Sigmoid colon (tissue), 4 donors: ENCODE measurements at regions not wholly inside any gene's neighbourhood (a gene's known extent, or its start where the extent isn't known, plus 50 kb on each side); places are given as distances from the start of the nearest gene placed in this dataset.

ENCODE experiments used
- CTCF ChIP-seq, 4 experiments: fragments of 450-650 bp in 3 of 4; fragments of 200-600 bp in 1 of 4; IDR thresholded peaks; one replicate each; pipeline ENCODE4 v1.5.1; 2016 to 2019; ENCODE audit warnings: antibody characterized with exemption in 4 of 4, mild to moderate bottlenecking in 3 of 4, moderate library complexity in 2 of 4
- EP300 ChIP-seq, 4 donors: sonication (generic); formaldehyde crosslinking; IDR thresholded peaks; one replicate each; pipeline ENCODE4 v1.6.1; 2017; ENCODE audit warnings: antibody characterized with exemption in 4 of 4
- POLR2A ChIP-seq, 2 donors: fragments of 450-650 bp; IDR thresholded peaks; one replicate each; pipeline ENCODE4 v1.6.1; 2016; ENCODE audit warnings: antibody characterized with exemption in 2 of 2, mild to moderate bottlenecking in 2 of 2, moderate library complexity in 2 of 2

- TF ChIP-seq POLR2A (IDR thresholded peaks at IDR 0.05) (no peak), CTCF (IDR thresholded peaks at IDR 0.05) (no peak), EP300 (IDR thresholded peaks at IDR 0.05) (no peak)
Measured at GRCh38 chr4:15162046-15162445, 159.8 kb downstream of the CPEB2 start.
